CD14-positive monocyte (primary cell): ENCODE measurements at regions not wholly inside any gene's neighbourhood (a gene's known extent, or its start where the extent isn't known, plus 50 kb on each side); places are given as distances from the start of the nearest gene placed in this dataset.

Experiments
- DNase-seq, 3 donors: peaks; one replicate each; pipeline ENCODE4 v3.0.0-alpha.2; 2011 to 2022
- H2AFZ ChIP-seq: 2 replicates; pipeline ENCODE4 v1.6.0; 2012; ENCODE audit warnings: mild to moderate bottlenecking, low read depth, low read length, inconsistent platforms; ENCODE audit not compliant: insufficient read depth, poor library complexity, severe bottlenecking
- H3K27ac ChIP-seq, 2 donors: 1 replicate in 1 of 2; 2 replicates in 1 of 2; pipeline ENCODE4 v1.5.1; 2012 to 2013; ENCODE audit warnings: low read length in 2 of 2, control low read depth in 1 of 2, inconsistent platforms in 1 of 2, low read depth in 1 of 2, mild to moderate bottlenecking in 1 of 2
- H3K27me3 ChIP-seq, 2 donors: one replicate each; pipeline versions ENCODE4 v1.6.0 to v1.6.1; 2011 to 2013; ENCODE audit warnings: low read length in 2 of 2; ENCODE audit not compliant: control insufficient read depth in 2 of 2, insufficient read depth in 2 of 2
- H3K36me3 ChIP-seq, 2 donors: replicated peaks in 1 of 2; 1 replicate in 1 of 2; 2 replicates in 1 of 2; pipeline versions ENCODE4 v1.5.1 to v1.6.1; 2012 to 2013; ENCODE audit warnings: low read length in 2 of 2, control low read depth in 1 of 2, inconsistent platforms in 1 of 2, mild to moderate bottlenecking in 1 of 2; ENCODE audit not compliant: insufficient read depth in 2 of 2, control insufficient read depth in 1 of 2
- H3K4me1 ChIP-seq, 2 donors: 1 replicate in 1 of 2; 2 replicates in 1 of 2; pipeline versions ENCODE4 v1.5.1 to v1.6.1; 2012 to 2013; ENCODE audit warnings: low read length in 2 of 2, control low read depth in 1 of 2, inconsistent platforms in 1 of 2, mild to moderate bottlenecking in 1 of 2, moderate library complexity in 1 of 2; ENCODE audit not compliant: insufficient read depth in 2 of 2, control insufficient read depth in 1 of 2
- H3K4me2 ChIP-seq: replicated peaks from 2 replicates; pipeline ENCODE3; 2012; ENCODE audit warnings: low read length, moderate library complexity, mild to moderate bottlenecking; ENCODE audit not compliant: poor library complexity, severe bottlenecking; ENCODE audit errors: extremely low read depth
- H3K4me3 ChIP-seq, 3 experiments: fragments of 200-600 bp in 1 of 3; sonication (generic) in 1 of 3; replicated peaks in 1 of 3; 1 replicate in 2 of 3; 2 replicates in 1 of 3; pipeline ENCODE4 v1.5.1; 2011 to 2013; ENCODE audit warnings: low read length in 3 of 3, mild to moderate bottlenecking in 3 of 3, control low read depth in 2 of 3, low read depth in 2 of 3, inconsistent platforms in 1 of 3, moderate library complexity in 1 of 3
- H3K79me2 ChIP-seq: 2 replicates; pipeline ENCODE4 v1.6.0; 2012; ENCODE audit warnings: mild to moderate bottlenecking, control low read depth, inconsistent platforms, low read length, moderate library complexity; ENCODE audit not compliant: insufficient read depth
- H3K9ac ChIP-seq: 2 replicates; pipeline ENCODE4 v1.6.0; 2017; ENCODE audit warnings: low read length, mild to moderate bottlenecking; ENCODE audit not compliant: insufficient read depth, poor library complexity, severe bottlenecking
- H3K9me3 ChIP-seq, 2 donors: replicated peaks in 1 of 2; 1 replicate in 1 of 2; 2 replicates in 1 of 2; pipeline versions ENCODE4 v1.5.1 to v1.6.1; 2012 to 2013; ENCODE audit warnings: low read length in 2 of 2, control low read depth in 1 of 2; ENCODE audit not compliant: control insufficient read depth in 1 of 2, insufficient read depth in 1 of 2
- H4K20me1 ChIP-seq: 2 replicates; pipeline ENCODE4 v1.6.0; 2012; ENCODE audit warnings: mild to moderate bottlenecking, low read length, control low read depth, moderate library complexity; ENCODE audit not compliant: insufficient read depth
- H3K27ac Mint-ChIP-seq, 7 donors: one replicate each; pipeline ENCODE4 v1.8.0; 2020; ENCODE audit warnings: mild to moderate bottlenecking in 7 of 7, mixed read lengths in 7 of 7, moderate library complexity in 6 of 7, inconsistent platforms in 2 of 7
- H3K27me3 Mint-ChIP-seq, 3 donors: one replicate each; pipeline ENCODE4 v1.8.0; 2021 to 2022; ENCODE audit warnings: low read depth in 3 of 3, mild to moderate bottlenecking in 3 of 3, mixed read lengths in 3 of 3, moderate library complexity in 3 of 3, inconsistent platforms in 1 of 3
- H3K36me3 Mint-ChIP-seq, 2 donors: one replicate each; pipeline ENCODE4 v1.8.0; 2020; ENCODE audit warnings: mixed read lengths in 2 of 2, inconsistent platforms in 1 of 2, mild to moderate bottlenecking in 1 of 2
- H3K4me1 Mint-ChIP-seq: one replicate; pipeline ENCODE4 v1.8.0; 2020; ENCODE audit warnings: mild to moderate bottlenecking, mixed read lengths
- H3K4me3 Mint-ChIP-seq, 2 donors: one replicate each; pipeline ENCODE4 v1.8.0; 2020; ENCODE audit warnings: mild to moderate bottlenecking in 2 of 2, mixed read lengths in 2 of 2, moderate library complexity in 1 of 2
- H3K9me3 Mint-ChIP-seq, 7 donors: one replicate each; pipeline ENCODE4 v1.8.0; 2020 to 2022; ENCODE audit warnings: mixed read lengths in 7 of 7, mild to moderate bottlenecking in 6 of 7, moderate library complexity in 6 of 7, inconsistent platforms in 2 of 7
- CTCF ChIP-seq: fragments of 200-600 bp; IDR thresholded peaks from one replicate; pipeline ENCODE4 v1.8.0; 2022; ENCODE audit warnings: antibody characterized with exemption, mild to moderate bottlenecking
- WGBS: methylation state at CpG from one replicate; pipeline ENCODE4 v1.1.5; 2013; ENCODE audit warnings: missing lambda C conversion rate; ENCODE audit not compliant: insufficient coverage; 5-methylcytosine and 5-hydroxymethylcytosine counted together
- intact Hi-C, 2 donors: fragments of 100-400 bp; cut with micrococcal nuclease; formaldehyde crosslinking; loops; one replicate each; pipeline versions ENCODE4 v1.15.0 to v1.15.1; 2023

DNA sequence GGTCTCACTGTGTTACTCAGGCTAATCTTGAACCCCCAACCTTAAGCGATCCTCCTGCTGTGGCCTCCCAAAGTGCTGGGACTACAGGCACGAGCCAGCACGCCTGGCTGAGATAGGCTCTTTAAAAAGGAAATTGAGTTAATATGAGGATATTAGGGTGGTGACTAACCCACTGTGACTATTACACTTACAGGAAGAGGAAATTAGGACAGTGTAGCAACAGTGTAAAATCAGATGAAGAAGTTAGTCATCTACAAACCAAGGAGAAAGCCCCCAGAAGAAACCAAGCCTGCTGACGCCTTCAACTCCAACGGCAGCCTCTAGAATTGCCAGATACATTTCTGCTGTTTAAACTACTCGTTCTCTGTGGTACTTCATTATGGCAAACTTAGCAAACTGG is 711.9 kb downstream of the SUCLG1 start:
- WGBS: 100% methylated on average over 3 of the region's 6 CpGs
- no peak overlapping the region for H3K27ac Mint-ChIP-seq
- no peak overlapping the region for H3K27ac ChIP-seq
- no peak overlapping the region for H2AFZ ChIP-seq
- H3K9ac ChIP-seq: no peak overlapping the region
- no peaks in the 10 kb centered on the region for H3K36me3 ChIP-seq
- no peaks in the 10 kb centered on the region for H3K36me3 Mint-ChIP-seq
- H4K20me1 ChIP-seq: no peaks in the 10 kb centered on the region
- H3K4me3 Mint-ChIP-seq: no peak overlapping the region
- no peak for DNase-seq
- intact Hi-C loops: no loop called here
- H3K4me3 ChIP-seq: no peak overlapping the region
- TF ChIP-seq CTCF: no peak
- H3K4me1 Mint-ChIP-seq: no peaks in the 10 kb centered on the region
- H3K27me3 Mint-ChIP-seq: no peaks in the 10 kb centered on the region
- H3K9me3 ChIP-seq: peaks cover 0 to 9% of the 10 kb centered on the region in 2 donors
- peaks cover 0 to 15% (median 0%) of the 10 kb centered on the region in 7 donors for H3K9me3 Mint-ChIP-seq
- H3K4me1 ChIP-seq: no peaks in the 10 kb centered on the region
- H3K79me2 ChIP-seq: no peaks in the 10 kb centered on the region
- no peaks in the 10 kb centered on the region for H3K27me3 ChIP-seq
- no peak overlapping the region for H3K4me2 ChIP-seq

- no peak overlapping the region for H3K27ac Mint-ChIP-seq
- H3K9me3 Mint-ChIP-seq: peaks cover 0 to 22% (median 10%) of the 10 kb centered on the region in 7 donors
- DNase-seq: no peak
- no peak for TF ChIP-seq CTCF
- Histone ChIP-seq H3K27ac (no peak overlapping the region), H3K4me2 (no peak overlapping the region), H2AFZ (no peak overlapping the region), H3K4me3 (no peak overlapping the region), H3K9me3 (peaks cover 10 to 17% of the 10 kb centered on the region in 2 donors), H3K4me1 (no peaks in the 10 kb centered on the region), H3K27me3 (no peaks in the 10 kb centered on the region), H4K20me1 (no peaks in the 10 kb centered on the region), H3K79me2 (no peaks in the 10 kb centered on the region), H3K36me3 (no peaks in the 10 kb centered on the region), H3K9ac (no peak overlapping the region)
- H3K4me1 Mint-ChIP-seq: no peaks in the 10 kb centered on the region
- no CpG with 5 or more reads among the region's 4 CpGs for WGBS
- H3K36me3 Mint-ChIP-seq: no peaks in the 10 kb centered on the region
- H3K27me3 Mint-ChIP-seq: no peaks in the 10 kb centered on the region
- intact Hi-C loops: no loop called here
- H3K4me3 Mint-ChIP-seq: no peak overlapping the region
Observed at GRCh38 chr2:83744855-83745254, 714.2 kb downstream of the SUCLG1 start.
